ENCODE measurements at regions not wholly inside any gene's neighbourhood (a gene's known extent, or its start where the extent isn't known, plus 50 kb on each side); places are given as distances from the start of the nearest gene placed in this dataset.

GRCh38 chr5:104757915-104758314 lies 1195.3 kb upstream of the NUDT12 start:
- DNase-seq (ENCODE audit: low read depth in 2 of 2), result no peak

GRCh38 chr5:104755806-104756205 lies 1193.2 kb upstream of the NUDT12 start:
- no peak for DNase-seq (ENCODE audit: low read depth in 2 of 2)

GRCh38 chr5:104754311-104754995 lies 1191.9 kb upstream of the NUDT12 start:
- no peak for DNase-seq (ENCODE audit: low read depth in 2 of 2)

- no peak for DNase-seq (ENCODE audit: low read depth in 2 of 2)
These were observed 1189.4 kb upstream of the NUDT12 start for GRCh38 chr5:104751969-104752368.

- no peak for DNase-seq (ENCODE audit: low read depth in 2 of 2)
These were observed 1177.3 kb upstream of the NUDT12 start for GRCh38 chr5:104739905-104740304.

- DNase-seq (ENCODE audit: low read depth in 2 of 2), result no peak
These were observed 1176.9 kb upstream of the NUDT12 start for GRCh38 chr5:104739503-104739902.

GRCh38 chr5:104736073-104736472 lies 1173.5 kb upstream of the NUDT12 start:
- DNase-seq (ENCODE audit: low read depth in 2 of 2), result no peak

- DNase-seq (ENCODE audit: low read depth in 2 of 2), result no peak
These were observed 1171.5 kb upstream of the NUDT12 start for GRCh38 chr5:104734046-104734445.

GRCh38 chr5:104733063-104733669 lies 1170.6 kb upstream of the NUDT12 start:
- no peak for DNase-seq (ENCODE audit: low read depth in 2 of 2)

GRCh38 chr5:104731331-104731730 lies 1168.7 kb upstream of the NUDT12 start:
- DNase-seq (ENCODE audit: low read depth in 2 of 2), result no peak

- DNase-seq (ENCODE audit: low read depth in 2 of 2), result no peak
These were observed 1145.4 kb upstream of the NUDT12 start for GRCh38 chr5:104708027-104708426.

- no peak for DNase-seq (ENCODE audit: low read depth in 2 of 2)
These were observed 1144.0 kb upstream of the NUDT12 start for GRCh38 chr5:104706600-104706999.

- DNase-seq (ENCODE audit: low read depth in 2 of 2), result no peak
These were observed 1139.6 kb upstream of the NUDT12 start for GRCh38 chr5:104702212-104702611.

- DNase-seq (ENCODE audit: low read depth in 2 of 2), result no peak
These were observed 1136.8 kb upstream of the NUDT12 start for GRCh38 chr5:104699438-104699837.

GRCh38 chr5:104661256-104661655 lies 1098.7 kb upstream of the NUDT12 start:
- DNase-seq (ENCODE audit: low read depth in 2 of 2), result no peak

- DNase-seq (ENCODE audit: low read depth in 2 of 2), result no peak
These were observed 1096.9 kb upstream of the NUDT12 start for GRCh38 chr5:104659497-104659896.

GRCh38 chr5:104652271-104652861 lies 1089.8 kb upstream of the NUDT12 start:
- no peak for DNase-seq (ENCODE audit: low read depth in 2 of 2)

GRCh38 chr5:104650313-104651055 lies 1087.9 kb upstream of the NUDT12 start:
- no peak for DNase-seq (ENCODE audit: low read depth in 2 of 2)

- no peak for DNase-seq (ENCODE audit: low read depth in 2 of 2)
These were observed 1083.8 kb upstream of the NUDT12 start for GRCh38 chr5:104646416-104646815.

GRCh38 chr5:104643320-104643719 lies 1080.7 kb upstream of the NUDT12 start:
- DNase-seq (ENCODE audit: low read depth in 2 of 2), result no peak

GRCh38 chr5:104635227-104635626 lies 1072.6 kb upstream of the NUDT12 start:
- no peak for DNase-seq (ENCODE audit: low read depth in 2 of 2)

GRCh38 chr5:104628911-104629310 lies 1066.3 kb upstream of the NUDT12 start:
- no peak for DNase-seq (ENCODE audit: low read depth in 2 of 2)

- DNase-seq (ENCODE audit: low read depth in 2 of 2), result no peak
These were observed 1063.5 kb upstream of the NUDT12 start for GRCh38 chr5:104626122-104626521.

Data from stimulated activated CD4-positive, alpha-beta T cell treated with anti-CD3 and anti-CD28 coated beads, Interleukin-12 subunit alpha, Interleukin-12 subunit beta, amount 100 ng/mL, for 24 hours (primary cell).